ENCODE measurements at regions not wholly inside any gene's neighbourhood (a gene's known extent, or its start where the extent isn't known, plus 50 kb on each side); places are given as distances from the start of the nearest gene placed in this dataset.

DNA sequence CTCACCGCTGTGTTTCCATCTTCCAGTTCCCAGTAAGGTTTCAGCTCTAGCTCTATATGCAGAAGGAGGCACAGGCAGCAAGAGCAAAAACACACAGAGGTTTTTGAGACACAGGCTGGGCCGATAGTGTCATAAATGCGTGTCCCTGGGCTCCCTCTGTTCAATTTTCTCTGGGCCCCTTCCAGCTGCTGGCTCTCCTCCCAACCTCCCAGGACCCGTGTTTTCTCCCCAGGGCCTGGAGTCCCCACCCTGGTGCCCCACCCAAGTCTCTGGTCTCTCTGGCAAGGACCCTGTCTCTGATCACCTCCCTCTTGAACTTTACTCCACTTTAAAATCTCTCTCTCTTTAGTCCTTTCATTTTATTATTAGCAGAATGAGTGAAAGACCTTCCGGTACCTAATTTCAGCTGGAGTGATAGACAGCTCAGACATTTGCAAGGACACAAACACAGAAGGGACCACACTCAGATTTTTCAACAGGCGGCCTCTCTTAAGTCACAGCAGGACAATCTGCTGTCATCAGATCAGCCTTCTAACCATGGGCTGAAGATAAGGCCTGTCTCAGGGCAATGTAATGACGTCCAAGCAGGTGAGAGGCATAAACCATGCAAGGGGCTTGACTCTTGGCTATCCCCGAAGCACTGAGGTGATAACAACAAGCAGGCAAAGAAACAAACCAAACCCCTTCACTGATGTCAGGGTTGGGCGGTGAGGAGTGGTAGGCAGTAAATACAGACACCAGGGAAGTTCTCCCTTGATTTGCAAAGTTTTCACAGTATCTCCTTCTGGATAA is 190.0 kb upstream of the IRS2 start:
- DNase-seq, result no peak

DNA sequence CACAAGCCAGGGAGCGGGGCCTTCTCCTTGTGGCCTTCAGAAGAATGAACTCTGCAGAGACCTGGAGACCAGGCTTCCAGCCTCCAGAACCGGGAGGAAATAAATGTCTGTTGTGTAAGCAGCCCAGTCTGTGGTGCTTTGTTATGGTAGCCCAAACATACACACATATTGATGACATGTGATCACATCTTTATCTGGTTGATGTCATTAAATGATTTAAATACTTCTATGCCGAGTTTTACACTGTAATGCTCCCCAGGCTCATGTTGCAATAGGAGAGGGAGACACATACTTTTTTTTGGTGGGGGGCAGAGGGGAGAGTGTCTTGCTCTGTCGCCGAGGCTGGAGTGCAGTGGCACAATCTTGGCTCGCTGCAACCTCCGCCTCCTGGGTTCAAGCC is 188.0 kb upstream of the IRS2 start:
- DNase-seq, result no peak

DNA sequence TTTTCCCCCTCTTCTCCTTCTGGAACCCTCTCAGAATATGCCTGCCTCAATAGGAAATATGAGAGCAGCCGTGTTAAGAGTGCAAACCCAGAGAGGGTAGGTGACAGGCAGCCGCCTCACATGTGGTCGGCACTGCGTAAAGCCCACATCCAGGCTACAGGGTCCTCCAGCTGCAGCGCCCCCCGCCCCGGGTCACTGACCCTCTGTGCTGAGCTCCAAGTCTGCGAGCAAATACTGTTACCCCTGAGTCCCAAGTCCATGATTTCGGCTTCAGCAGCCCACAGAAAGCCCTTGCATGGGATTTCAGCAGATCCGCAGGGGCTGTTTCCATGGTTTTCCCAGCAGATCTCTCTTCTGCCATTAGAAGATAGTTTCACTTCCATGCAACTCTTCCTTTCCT is 186.9 kb upstream of the IRS2 start:
- DNase-seq, result no peak

DNA sequence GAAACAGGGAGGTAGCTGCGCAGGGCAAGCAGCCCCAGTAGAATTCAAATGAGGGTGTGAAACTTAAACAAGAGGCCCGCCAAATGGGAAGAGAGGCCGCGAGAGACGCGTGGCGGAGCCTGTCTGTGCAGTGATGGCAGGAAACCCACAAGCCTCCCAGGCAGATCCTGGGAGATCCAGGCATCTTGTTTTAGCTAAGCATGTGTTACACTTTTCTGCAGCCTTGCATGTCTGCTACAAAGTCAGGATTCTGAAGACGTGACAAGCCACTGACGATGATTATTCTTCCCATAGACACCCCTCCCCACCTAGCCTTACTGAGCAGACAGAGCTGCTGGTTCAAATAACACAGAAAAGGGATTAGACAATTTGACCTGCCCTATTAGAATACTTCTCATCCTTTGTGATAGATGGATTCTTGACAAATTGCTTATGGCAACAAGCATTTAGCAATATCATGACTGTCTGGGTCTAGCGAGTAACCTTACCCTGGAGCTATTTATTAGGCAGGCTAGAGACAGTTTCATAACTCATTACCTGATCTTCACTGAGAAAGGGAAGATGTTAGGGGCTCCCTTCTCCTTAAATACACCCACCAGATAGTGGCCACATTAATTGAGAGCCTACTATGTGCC is 185.2 kb upstream of the IRS2 start:
- no peak for DNase-seq

- DNase-seq, result no peak
These were observed 184.6 kb upstream of the IRS2 start for GRCh38 chr13:109971006-109971405.

DNA sequence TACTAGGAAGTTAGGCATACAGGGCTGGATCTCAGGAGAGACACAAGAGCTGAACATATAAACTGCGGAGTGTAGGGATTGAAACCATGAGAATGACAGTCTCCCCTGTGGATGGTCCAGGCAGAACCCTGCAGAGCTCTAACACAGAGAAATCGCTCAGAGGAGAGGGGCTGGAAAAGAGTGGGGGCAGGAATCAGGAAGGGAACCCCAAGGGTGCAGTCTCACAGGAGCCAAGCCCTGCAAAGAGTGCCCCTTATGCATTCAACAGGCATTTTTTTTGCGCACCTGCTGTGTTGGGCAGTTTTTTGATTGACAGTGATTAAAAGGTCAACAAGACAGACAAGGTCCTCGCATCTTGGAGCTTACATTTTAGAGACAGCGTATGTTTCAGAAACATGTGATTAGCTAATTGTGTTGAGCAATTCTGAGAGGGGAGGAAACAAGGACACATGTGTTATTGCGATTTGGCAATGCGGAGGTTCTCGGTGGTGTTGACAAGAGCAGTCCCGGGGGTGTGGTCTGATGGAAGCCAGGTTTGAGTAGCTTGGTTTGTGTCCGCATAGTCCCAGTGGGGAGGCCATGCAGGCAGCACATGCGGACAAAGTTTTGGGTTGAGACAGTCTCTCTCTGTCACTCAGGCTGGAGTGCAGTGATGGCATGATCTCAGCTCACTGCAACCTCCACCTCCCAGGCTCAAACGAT is 182.6 kb upstream of the IRS2 start:
- no peak for DNase-seq

- DNase-seq, result no peak
These were observed 177.7 kb upstream of the IRS2 start for GRCh38 chr13:109963960-109964563.

DNA sequence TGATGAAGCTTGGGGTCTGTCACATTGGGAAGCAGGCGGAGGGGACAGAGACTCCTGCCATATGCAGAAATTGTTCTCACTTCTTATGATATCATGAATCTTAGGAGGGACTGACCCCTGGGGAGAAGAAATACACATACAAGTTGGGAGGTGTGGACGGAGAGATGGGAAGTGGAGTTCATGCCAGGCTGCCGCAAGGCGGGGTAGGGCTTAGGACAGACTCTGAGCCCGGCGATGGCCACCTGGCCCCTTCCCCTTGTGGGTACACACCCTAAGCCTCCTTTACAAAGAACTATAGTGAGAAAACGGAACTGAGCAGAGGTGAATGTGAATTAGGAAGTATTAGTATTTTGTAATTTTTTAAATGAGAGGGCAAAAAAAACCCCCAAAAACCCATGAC is 177.0 kb upstream of the IRS2 start:
- no peak for DNase-seq

- no peak for DNase-seq
These were observed 173.5 kb upstream of the IRS2 start for GRCh38 chr13:109959903-109960302.

GRCh38 chr13:109957875-109958274 is 171.5 kb upstream of the IRS2 start:
- no peak for DNase-seq

- no peak for DNase-seq
These were observed 169.2 kb upstream of the IRS2 start for GRCh38 chr13:109955598-109955997.

GRCh38 chr13:109954441-109954840 is 168.1 kb upstream of the IRS2 start:
- DNase-seq, result no peak

- no peak for DNase-seq
These were observed 165.1 kb upstream of the IRS2 start for GRCh38 chr13:109951491-109951890.

DNA sequence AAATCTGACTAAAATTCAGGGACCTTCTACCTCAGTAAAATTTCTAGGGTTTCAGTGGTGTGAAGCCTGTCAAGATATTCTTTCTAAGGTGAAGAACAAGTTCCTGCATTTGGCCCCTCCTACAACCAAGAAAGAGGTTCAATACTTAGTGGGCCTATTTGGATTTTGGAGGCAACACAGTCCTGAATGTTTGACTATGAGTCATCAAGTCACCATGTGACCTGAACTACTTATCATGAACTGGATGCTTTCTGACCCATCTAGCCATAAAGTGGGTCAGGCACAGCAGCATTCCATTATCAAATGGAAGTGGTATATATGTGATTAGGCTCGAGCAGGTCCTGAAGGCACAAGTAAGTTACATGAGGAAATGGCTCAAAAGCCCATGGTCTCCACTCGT is 163.0 kb upstream of the IRS2 start:
- DNase-seq, result no peak

GRCh38 chr13:109947006-109947405 is 160.6 kb upstream of the IRS2 start:
- no peak for DNase-seq

GRCh38 chr13:109945206-109945960 is 159.0 kb upstream of the IRS2 start:
- no peak for DNase-seq

- no peak for DNase-seq
These were observed 155.6 kb upstream of the IRS2 start for GRCh38 chr13:109941951-109942350.

DNA sequence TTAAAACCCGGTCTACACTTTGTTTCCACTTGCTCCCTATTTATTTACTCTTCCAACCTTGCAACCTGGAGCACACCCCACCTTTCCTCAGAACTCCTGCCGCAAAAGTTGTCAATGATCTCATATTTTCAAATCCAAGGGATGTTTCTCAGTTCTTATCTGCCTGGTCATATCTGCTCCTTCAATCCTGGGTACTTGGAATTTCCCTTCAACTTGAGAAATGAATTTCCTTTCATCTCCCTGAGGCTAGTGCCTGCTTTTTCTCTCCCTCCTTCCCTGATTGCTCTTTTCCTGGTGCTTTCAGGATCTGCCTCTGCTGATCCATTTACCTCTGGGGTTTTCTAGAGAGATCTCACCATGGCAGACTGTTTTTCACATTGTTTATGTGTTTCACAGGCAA is 154.8 kb upstream of the IRS2 start:
- no peak for DNase-seq

DNA sequence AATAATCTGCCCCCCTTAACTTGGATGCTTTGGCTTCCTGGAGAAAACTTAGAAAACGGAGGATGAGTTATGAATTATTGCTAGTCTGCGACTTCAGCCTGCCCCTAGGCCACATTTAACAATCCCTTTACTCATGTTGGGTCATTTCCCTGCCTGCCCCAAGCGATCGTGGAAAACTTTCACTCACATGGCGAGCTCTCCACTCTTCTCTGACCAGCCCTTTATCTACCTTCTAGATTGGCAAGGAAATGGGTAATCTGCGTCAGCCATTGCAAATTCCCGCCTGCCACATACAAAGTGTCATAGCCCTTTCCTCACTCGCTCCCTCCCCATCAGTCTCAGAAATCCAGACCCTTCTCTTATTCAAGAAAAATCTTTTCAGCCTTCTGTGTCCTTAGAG is 154.3 kb upstream of the IRS2 start:
- no peak for DNase-seq

DNA sequence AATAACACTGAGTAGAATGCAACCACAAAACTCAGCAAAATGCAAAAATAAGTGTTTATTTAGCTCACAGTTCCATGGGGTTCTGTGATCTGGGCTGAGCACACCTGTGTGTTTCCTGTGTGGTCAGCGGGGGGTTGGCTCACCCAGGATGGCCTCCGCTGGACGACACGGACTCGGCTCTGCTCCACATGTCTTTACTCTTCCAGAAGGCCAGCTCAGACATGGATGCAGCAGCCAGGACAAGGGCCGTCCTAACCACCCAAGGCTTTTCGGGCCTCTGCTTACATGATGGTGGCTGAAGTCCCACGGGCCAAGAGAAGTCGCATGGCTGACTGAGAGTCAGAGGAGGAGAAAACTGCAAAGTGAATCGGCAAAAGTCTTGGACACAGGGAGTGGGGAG is 153.5 kb upstream of the IRS2 start:
- DNase-seq, result no peak

GRCh38 chr13:109939180-109939579 is 152.8 kb upstream of the IRS2 start:
- DNase-seq, result no peak

DNA sequence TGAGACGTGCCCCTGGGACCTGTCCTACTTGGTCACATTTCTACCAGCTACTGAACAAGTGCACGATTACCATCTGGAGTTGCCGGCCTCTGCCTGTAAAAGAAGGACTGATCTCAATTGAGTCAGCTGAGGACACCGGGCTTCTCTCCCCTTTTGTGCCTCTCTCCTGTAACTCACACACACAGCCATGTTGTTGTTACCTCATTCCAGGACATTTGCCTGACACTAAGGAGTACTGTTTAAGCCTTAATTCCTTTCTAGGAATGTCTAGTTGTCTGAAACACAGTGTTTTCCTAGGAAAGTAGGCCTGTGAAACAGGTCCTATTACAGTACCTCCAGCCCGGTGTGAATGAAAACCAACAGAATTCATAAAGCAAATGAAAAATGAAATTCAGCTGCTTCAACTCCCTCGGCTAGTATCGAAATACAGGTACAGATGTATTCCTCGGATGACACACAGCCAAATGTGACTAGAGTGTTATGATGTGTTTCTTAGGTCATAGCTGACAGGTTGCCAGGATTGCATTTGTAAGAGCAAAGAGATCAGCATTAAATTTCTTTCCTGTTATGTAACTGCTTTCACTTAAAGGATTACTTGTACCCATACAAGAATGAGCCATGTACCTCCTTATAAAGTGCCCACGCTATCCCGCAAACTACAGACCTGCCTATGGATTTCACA is 152.0 kb upstream of the IRS2 start:
- no peak for DNase-seq

All from CD4-positive, alpha-beta T cell treated with Interleukin-15 for 1 hour (primary cell).